CD4-positive, alpha-beta T cell (primary cell): ENCODE measurements at regions not wholly inside any gene's neighbourhood (a gene's known extent, or its start where the extent isn't known, plus 50 kb on each side); places are given as distances from the start of the nearest gene placed in this dataset.

ENCODE experiments used
- ATAC-seq: fragments of 200-7000 bp; cut with Tn5 transposase; one replicate; pipeline ENCODE4 v1.10.0; 2022; ENCODE audit warnings: mild to moderate bottlenecking; ENCODE audit not compliant: poor library complexity
- CTCF ChIA-PET: fragments of 350-600 bp; sonication (Branson Sonifier 250); formaldehyde crosslinking; loops from one replicate; lab custom pipeline; 2021; ENCODE audit warnings: antibody characterized with exemption, inconsistent platforms; lab: Charles Lee
- POLR2A ChIA-PET: fragments of 350-600 bp; sonication (Branson Sonifier 250); formaldehyde crosslinking; loops from one replicate; lab custom pipeline; 2021; ENCODE audit warnings: antibody characterized with exemption, inconsistent platforms; lab: Charles Lee
- DNase-seq, 14 experiments: peaks; one replicate each; pipeline ENCODE4 v3.0.0-alpha.2; 2013 to 2020; ENCODE audit warnings: mixed read lengths in 2 of 14
- H3K27ac ChIP-seq, 2 donors: one replicate each; pipeline versions ENCODE4 v1.5.1 to v1.7.0; 2013; ENCODE audit warnings: low read length in 2 of 2, low read depth in 1 of 2, mild to moderate bottlenecking in 1 of 2
- H3K27me3 ChIP-seq, 2 experiments: 1 replicate in 1 of 2; 2 replicates in 1 of 2; pipeline versions ENCODE4 v1.6.1 to v1.7.0; 2013; ENCODE audit warnings: low read length in 2 of 2, control low read depth in 1 of 2, mild to moderate bottlenecking in 1 of 2, moderate library complexity in 1 of 2; ENCODE audit not compliant: insufficient read depth in 2 of 2, control insufficient read depth in 1 of 2
- H3K36me3 ChIP-seq: one replicate; pipeline ENCODE4 v1.6.1; 2013; ENCODE audit warnings: low read length, control low read depth; ENCODE audit not compliant: insufficient read depth
- H3K4me1 ChIP-seq: one replicate; pipeline ENCODE4 v1.6.1; 2013; ENCODE audit warnings: low read length, control low read depth; ENCODE audit not compliant: insufficient read depth
- H3K4me3 ChIP-seq: one replicate; pipeline ENCODE4 v1.5.1; 2013; ENCODE audit warnings: mild to moderate bottlenecking, low read length, moderate library complexity
- H3K9me3 ChIP-seq, 2 experiments: 1 replicate in 1 of 2; 2 replicates in 1 of 2; pipeline versions ENCODE4 v1.6.1 to v1.7.0; 2013; ENCODE audit warnings: low read length in 2 of 2, mild to moderate bottlenecking in 2 of 2, control low read depth in 1 of 2, moderate library complexity in 1 of 2; ENCODE audit not compliant: control insufficient read depth in 1 of 2, insufficient read depth in 1 of 2
- H3K27ac Mint-ChIP-seq: one replicate; pipeline ENCODE4 v1.8.0; 2020; ENCODE audit warnings: mixed read lengths
- H3K27me3 Mint-ChIP-seq: one replicate; pipeline ENCODE4 v1.8.0; 2021; ENCODE audit warnings: mixed read lengths
- H3K36me3 Mint-ChIP-seq: one replicate; pipeline ENCODE4 v1.8.0; 2021; ENCODE audit warnings: low read depth, mixed read lengths
- H3K4me1 Mint-ChIP-seq: one replicate; pipeline ENCODE4 v1.8.0; 2021; ENCODE audit warnings: low read depth, mixed read lengths
- H3K4me3 Mint-ChIP-seq: one replicate; pipeline ENCODE4 v1.8.0; 2020; ENCODE audit warnings: mild to moderate bottlenecking, mixed read lengths
- H3K9me3 Mint-ChIP-seq: one replicate; pipeline ENCODE4 v1.8.0; 2020; ENCODE audit warnings: mixed read lengths
- intact Hi-C, 2 experiments: fragments of 100-400 bp; cut with DNase I in 1 of 2; cut with micrococcal nuclease in 1 of 2; formaldehyde crosslinking; loops; one replicate each; pipeline versions ENCODE4 v1.15.1 to v1.9.0; 2023 to 2025; cut with DNase I, micrococcal nuclease
- TF ChIP-seq, protein P1 (sequence below): fragments of 200-600 bp; IDR thresholded peaks from one replicate; pipeline ENCODE4 v1.8.0; 2022; ENCODE audit warnings: antibody characterized with exemption, mild to moderate bottlenecking

DNA sequence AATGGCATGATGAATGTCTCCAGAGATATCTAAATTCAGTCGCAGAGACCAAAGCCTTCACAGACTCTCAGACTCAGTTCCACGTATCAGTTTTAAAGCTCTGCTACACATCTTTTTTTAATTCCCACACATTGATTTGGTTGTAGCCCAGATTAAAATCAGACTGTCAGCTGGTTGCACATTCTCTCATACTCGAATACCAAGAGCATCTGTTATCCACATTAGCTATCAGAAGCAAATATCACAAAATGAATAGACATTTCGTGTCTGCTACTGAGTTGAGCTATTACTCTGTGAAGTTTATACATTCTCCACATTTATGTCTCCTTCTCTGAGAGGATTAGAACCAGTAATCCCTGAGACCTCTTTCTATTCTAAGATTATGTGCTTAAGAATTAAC is 229.2 kb downstream of the GPAM start:
- CTCF ChIA-PET = no interaction called here
- H3K27ac Mint-ChIP-seq = no peak overlapping the region
- Histone ChIP-seq H3K4me3 (no peak overlapping the region), H3K36me3 (no peaks in the 10 kb centered on the region), H3K4me1 (no peaks in the 10 kb centered on the region), H3K27ac (no peak overlapping the region), H3K27me3 (no peaks in the 10 kb centered on the region), H3K9me3 (peaks cover 7 to 10% of the 10 kb centered on the region in 2 experiments)
- POLR2A ChIA-PET = no interaction called here
- TF ChIP-seq, protein P1, sequence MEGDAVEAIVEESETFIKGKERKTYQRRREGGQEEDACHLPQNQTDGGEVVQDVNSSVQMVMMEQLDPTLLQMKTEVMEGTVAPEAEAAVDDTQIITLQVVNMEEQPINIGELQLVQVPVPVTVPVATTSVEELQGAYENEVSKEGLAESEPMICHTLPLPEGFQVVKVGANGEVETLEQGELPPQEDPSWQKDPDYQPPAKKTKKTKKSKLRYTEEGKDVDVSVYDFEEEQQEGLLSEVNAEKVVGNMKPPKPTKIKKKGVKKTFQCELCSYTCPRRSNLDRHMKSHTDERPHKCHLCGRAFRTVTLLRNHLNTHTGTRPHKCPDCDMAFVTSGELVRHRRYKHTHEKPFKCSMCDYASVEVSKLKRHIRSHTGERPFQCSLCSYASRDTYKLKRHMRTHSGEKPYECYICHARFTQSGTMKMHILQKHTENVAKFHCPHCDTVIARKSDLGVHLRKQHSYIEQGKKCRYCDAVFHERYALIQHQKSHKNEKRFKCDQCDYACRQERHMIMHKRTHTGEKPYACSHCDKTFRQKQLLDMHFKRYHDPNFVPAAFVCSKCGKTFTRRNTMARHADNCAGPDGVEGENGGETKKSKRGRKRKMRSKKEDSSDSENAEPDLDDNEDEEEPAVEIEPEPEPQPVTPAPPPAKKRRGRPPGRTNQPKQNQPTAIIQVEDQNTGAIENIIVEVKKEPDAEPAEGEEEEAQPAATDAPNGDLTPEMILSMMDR = no peak
- H3K4me1 Mint-ChIP-seq = no peaks in the 10 kb centered on the region
- ATAC-seq (no peak), DNase-seq (no peak)
- no peaks in the 10 kb centered on the region for H3K27me3 Mint-ChIP-seq
- H3K4me3 Mint-ChIP-seq = no peak overlapping the region
- no peaks in the 10 kb centered on the region for H3K36me3 Mint-ChIP-seq
- intact Hi-C loops = no loop called here
- peaks cover 5% of the 10 kb centered on the region for H3K9me3 Mint-ChIP-seq

DNA sequence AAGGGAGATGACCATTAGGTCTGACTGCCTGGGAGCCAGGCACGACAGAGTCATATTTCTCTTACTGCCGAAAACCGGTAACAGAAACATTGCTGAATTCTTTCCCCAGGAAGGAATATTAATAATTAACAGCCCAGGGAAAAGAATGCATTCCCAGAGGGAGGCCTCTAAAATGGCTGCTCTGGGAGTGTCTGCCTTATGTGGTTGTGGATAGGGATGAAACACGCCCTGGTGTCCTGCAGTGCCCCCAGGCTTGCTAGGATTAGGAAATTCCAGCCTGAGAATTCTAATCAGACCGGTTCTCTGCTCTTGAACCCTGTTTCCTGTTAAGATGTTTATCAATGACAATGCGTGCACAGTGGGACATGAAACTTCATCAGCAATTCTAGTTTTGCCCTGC is 226.7 kb downstream of the GPAM start:
- Mint-ChIP-seq H3K36me3 (no peaks in the 10 kb centered on the region), H3K27me3 (no peaks in the 10 kb centered on the region), H3K4me1 (no peaks in the 10 kb centered on the region), H3K4me3 (no peak overlapping the region), H3K9me3 (peaks cover 5% of the 10 kb centered on the region), H3K27ac (no peak overlapping the region)
- ATAC-seq (no peak), DNase-seq (no peak)
- Histone ChIP-seq H3K4me3 (no peak overlapping the region), H3K27me3 (no peaks in the 10 kb centered on the region), H3K27ac (no peak overlapping the region), H3K4me1 (no peaks in the 10 kb centered on the region), H3K36me3 (no peaks in the 10 kb centered on the region), H3K9me3 (peaks cover 7 to 9% of the 10 kb centered on the region in 2 experiments)
- intact Hi-C loops = no loop called here
- TF ChIP-seq, protein P1 = no peak
- ChIA-PET CTCF (no interaction called here), POLR2A (no interaction called here)

DNA sequence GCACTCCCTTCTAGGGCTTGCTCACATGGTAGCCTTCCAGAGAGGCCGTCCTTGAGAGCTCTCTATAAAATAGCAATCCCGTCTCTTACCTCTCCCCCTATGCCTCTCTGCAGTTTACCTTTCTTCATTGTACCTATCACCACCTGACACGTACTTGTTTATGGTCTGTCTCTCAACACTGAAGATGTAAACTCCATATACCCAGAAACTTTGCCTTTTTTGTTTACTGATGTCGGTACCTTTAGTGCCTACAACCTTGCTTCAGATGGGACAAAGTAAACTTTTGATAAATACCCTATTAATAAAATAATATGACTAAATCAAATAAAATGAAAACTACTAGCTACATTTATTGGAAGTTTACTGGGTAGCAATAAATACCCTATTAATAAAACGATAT is 220.6 kb downstream of the GPAM start:
- ATAC-seq (no peak), DNase-seq (no peak)
- POLR2A ChIA-PET = no interaction called here
- Histone ChIP-seq H3K36me3 (no peaks in the 10 kb centered on the region), H3K27me3 (no peaks in the 10 kb centered on the region), H3K4me1 (no peaks in the 10 kb centered on the region), H3K9me3 (no peaks in the 10 kb centered on the region), H3K27ac (no peak overlapping the region), H3K4me3 (no peak overlapping the region)
- intact Hi-C loops = no loop called here
- no peaks in the 10 kb centered on the region for H3K27me3 Mint-ChIP-seq
- CTCF ChIA-PET = no interaction called here
- H3K4me1 Mint-ChIP-seq = no peaks in the 10 kb centered on the region
- TF ChIP-seq, protein P1 = no peak
- H3K36me3 Mint-ChIP-seq = no peaks in the 10 kb centered on the region
- H3K9me3 Mint-ChIP-seq = no peaks in the 10 kb centered on the region
- H3K27ac Mint-ChIP-seq = no peak overlapping the region
- no peak overlapping the region for H3K4me3 Mint-ChIP-seq
